Posterior vena cava (tissue), 2 donors: ENCODE measurements at regions not wholly inside any gene's neighbourhood (a gene's known extent, or its start where the extent isn't known, plus 50 kb on each side); places are given as distances from the start of the nearest gene placed in this dataset.

ENCODE experiments used
- DNase-seq: peaks from one replicate; pipeline ENCODE4 v3.0.0-alpha.2; 2020; ENCODE audit warnings: low spot score
- intact Hi-C, 2 donors: fragments of 100-400 bp; cut with DNase I; formaldehyde crosslinking; loops; one replicate each; pipeline versions ENCODE4 v1.14.1 to v1.14.2; 2022 to 2023
- donor health status: DM: yes; HTN: yes; CAD: no.
- donor health status: DM: yes; HTN: yes; CAD: no.

DNA sequence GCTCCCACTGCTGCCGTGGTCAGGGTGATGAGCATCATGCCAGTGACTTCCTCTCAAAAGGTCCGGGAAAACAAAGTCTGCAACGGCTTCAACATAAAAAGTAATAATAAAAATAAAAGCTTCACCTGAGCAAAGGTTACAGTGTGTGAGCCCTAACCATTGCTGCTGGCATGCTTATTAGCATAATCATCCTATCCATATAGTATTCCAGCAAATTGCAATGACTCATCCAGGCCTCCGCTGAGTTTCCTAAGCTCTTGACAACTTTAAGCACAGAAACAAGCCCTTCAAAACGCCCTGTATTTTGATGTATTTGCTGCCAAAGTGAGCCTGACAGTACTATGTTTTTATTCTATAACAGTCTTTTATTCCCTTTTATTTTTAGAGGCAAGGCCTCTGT lies 100.5 kb downstream of the AASDH start:
- intact Hi-C loops, result no loop called here
- DNase-seq, result no peak

DNA sequence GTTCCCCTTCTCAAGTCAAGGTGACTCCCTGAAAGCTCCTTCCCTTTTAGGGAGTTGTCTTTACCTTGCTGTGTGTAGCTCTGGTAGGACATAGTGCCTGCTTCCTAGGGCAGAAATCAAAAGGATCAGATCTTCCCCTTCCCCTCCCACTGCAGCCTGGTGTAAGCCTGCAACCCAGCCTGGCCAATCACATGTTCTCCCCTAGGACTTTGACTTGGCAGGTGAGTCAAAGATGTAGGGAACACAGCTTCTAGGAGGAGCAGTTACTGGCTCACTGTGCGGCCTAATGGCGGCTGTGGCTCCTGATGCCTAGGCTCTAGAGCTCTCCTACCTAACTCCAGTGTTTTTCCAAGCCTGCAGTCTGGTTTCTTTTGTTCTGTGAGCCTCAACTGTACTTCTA lies 103.9 kb downstream of the AASDH start:
- DNase-seq, result no peak
- intact Hi-C loops, result no loop called here

DNA sequence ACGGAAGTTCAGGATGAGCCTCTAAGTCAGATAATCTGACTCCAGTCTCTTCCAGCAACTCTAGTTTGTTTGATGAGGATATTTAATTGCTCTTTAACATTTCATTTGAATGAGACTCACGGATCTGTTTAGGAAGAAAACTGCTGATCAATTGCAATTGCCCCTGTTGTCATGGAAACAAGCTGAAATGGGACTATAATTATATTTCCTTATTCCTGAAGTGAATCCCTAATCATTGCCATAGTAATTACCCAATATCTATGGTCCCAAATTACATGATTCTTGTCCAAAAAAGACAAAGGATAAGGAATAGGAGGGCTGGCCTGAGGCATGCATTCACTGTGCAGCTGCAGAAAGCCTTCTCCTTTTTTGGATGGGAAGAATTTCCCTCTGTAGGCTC lies 105.3 kb downstream of the AASDH start:
- intact Hi-C loops, result no loop called here
- no peak for DNase-seq

DNA sequence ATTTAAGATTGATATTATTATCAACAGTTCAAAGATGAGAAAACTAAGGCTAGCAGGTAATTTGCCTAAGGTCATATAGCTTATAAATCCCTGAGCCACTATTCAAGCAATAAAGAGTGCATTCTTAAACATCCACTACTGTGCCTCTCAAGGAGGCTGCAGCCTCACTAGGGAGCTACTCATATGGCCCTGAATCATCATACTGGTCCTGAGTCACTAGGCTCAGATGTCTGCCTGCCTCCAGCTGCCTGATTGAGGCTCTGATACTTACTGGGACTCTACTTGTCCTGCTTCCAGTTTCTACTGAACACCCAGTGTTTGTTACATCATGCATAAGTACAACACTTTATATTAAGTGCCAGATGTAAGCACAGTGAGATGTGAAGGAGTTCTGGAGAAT lies 110.7 kb downstream of the AASDH start:
- DNase-seq, result no peak
- intact Hi-C loops, result no loop called here

DNA sequence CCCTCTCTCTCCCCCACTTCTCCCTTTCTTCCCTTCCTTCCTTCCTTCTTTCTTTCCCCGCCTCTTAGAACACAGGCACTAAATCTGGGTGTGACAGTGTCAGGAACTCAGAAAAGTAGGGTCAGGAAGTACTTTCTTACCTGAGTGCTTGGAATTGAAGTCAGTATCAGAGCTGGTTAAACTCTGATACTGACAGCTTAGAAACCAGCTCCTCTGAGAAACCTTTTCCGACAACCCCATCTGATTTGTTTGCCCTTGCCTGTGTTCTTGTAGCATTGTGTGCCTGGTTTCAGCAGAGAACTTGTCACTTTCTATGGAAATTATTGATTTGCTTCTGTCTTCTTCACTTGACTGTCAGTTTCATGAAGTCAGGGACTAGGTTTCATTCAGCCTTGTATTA lies 113.9 kb downstream of the AASDH start:
- intact Hi-C loops, result no loop called here
- DNase-seq, result no peak

DNA sequence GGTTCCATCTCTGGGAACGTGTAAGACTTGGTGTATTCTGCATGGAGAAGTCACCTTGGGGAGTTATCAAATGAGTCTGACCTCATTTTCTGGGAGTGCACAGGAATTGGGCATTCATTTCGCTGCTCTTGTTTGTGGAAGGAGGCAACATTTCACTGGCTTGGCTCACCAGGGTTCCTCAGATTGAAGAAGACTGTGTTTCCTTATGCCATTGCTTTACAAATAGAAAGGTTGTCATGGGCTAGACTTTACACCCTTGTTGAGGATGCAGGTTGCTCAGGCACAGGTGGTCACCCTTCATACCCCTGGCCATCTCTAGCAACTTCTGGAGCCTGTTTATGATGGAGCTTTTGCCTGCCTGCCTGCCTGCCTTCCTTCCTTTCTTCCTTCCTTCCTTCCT lies 114.4 kb downstream of the AASDH start:
- DNase-seq, result no peak
- intact Hi-C loops, result no loop called here

DNA sequence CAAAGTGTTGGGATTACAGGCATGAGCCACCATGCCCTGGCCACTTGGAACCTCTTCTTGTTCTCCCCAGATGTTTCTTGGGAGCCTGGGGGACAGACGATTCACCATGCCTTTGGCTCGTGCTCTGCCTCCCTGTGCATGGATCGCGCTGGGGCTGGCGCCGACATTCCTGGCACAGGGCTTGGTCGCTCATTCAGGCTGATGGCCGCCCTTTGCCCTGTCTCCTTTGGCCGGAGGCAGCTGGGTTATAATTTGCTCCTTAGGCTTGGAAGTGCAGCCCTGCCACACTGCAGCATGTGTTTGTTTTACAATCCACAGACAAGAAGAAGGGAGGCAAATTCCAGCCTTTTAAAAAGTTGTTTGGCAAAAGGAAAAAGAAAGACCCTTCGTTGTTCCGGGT lies 115.3 kb downstream of the AASDH start:
- intact Hi-C loops, result no loop called here
- DNase-seq, result no peak

DNA sequence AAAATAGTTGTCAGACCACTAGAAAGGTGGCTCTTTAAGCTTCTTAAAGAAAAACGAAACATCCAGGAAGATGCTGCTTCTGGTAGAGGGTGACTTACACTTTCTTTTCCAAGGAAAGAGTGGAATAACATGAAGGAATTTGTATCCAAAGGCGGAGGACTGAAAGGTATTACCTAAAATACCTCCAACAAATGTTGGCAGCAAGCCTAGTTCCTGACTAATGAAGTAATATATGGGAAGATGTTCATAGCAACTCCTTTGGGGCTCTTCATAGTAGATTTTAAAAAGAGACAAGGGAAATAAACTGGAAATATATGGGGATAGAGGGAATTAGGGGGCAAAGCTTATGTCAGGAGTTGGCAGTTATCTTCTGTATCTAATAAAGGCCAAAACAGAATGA lies 116.2 kb downstream of the AASDH start:
- no peak for DNase-seq
- intact Hi-C loops, result no loop called here

DNA sequence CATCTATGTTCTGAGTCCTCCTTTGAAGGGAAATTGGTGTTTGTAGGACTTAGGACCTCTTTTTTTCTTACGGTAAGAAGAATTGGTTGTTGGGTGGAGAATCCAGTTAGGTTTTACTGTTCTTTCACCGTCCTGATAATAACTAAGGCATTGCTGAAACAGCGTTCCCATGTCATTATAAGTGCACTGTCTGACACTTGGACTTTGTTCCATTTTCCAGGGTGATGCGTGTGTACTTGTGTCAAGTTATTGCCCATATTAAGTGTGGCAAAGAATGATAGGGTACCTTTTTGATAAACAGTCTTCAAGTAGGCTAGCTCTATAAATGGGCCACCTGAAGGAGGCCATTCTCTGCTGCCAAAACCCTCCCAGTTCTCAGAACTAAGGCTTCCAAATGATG lies 119.7 kb downstream of the AASDH start:
- no peak for DNase-seq
- intact Hi-C loops, result no loop called here

DNA sequence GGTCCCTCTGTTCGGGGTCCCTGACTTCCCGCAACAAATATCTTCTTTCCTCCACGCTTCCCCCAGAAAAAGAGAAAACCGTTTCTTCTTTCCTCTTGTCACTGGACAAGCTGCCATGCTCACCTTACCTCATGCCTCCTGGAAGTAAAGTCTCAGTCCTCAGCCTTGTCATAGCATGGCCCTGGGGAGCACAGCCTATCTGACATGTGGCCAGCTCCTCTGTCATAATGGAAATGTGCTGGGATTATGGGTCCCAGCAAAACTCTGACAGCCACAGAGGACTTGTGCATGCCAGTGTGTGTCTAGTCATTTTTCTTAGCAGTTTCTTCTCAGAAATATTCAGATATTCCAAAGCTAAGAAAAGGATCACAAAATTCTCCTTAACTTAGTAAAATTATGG lies 122.4 kb downstream of the AASDH start:
- DNase-seq, result no peak
- intact Hi-C loops, result no loop called here

DNA sequence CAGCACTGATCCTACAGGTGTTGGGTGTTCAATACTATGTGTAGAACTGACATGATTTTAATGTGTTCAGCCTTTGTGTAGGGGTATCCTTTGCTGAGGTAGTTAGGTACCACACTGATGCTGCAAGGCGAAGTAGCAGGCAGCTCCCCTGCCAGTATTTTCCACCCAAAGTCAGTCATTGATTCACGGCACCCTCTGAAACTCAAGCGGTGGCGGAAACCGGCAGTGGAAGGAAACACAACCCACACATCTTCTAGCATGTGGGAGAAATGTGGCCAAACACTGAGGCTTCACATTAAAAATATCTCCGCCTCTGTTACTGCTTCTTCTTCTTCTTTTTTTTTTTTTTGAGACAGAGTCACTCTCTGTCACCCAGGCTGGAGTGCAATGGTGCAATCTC lies 126.3 kb downstream of the AASDH start:
- no peak for DNase-seq
- intact Hi-C loops, result no loop called here

DNA sequence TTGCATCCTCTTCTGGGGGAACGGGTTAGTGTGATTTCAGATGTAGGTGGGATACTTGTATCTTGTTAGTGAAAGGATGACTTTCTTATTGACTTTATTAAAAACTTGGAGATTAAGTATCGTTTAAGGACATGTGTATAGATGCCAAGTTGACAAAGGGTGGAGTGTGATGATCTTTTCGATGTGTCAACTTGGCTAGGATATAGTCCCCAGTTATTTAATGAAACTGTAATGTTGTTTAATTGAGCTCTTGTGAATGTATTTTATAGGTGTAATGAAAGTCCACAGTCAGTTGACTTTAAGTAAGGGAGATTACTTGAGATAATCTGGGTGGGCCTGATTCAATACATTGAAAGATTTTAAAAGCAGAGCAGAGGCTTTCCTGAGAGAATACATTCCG lies 127.0 kb downstream of the AASDH start:
- no peak for DNase-seq
- intact Hi-C loops, result no loop called here

DNA sequence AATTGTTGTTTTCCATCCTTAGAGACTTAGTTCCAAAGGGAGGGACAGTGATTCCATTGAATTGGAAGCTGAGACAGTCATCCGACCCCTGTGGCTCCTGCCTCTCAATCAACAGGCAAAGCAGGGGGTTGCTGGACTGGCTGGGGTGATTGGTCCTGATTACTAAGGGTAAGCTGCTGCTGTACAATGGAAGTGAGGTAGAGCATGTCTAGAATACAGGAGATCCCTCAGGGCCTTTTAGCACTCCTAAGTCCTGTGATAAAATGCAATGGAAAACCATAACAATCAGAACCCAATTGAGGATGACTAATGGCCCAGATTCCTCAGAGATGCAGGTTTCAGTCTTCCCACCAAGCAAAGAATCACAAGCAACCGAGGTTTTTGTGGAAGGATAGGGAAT lies 127.6 kb downstream of the AASDH start:
- DNase-seq, result no peak
- intact Hi-C loops, result no loop called here

DNA sequence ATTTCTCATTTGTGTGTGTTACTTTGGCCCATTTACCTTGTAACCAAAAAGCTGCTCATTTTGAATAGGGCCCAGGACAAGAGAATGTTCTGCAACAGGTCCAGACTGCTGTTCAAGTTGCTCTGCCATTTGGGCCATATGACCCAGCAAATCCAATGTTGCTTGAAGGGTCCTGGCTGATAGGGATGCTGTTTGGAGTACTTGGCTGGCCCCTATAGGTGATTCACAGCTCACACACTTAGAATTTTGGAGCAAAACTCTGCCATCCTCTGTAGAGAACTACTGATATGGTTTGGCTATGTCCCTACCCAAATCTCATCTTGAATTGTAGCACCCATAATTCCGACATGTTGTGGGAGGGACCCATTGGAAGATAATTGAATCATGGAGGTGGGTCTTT lies 131.5 kb downstream of the AASDH start:
- DNase-seq, result no peak
- intact Hi-C loops, result no loop called here

DNA sequence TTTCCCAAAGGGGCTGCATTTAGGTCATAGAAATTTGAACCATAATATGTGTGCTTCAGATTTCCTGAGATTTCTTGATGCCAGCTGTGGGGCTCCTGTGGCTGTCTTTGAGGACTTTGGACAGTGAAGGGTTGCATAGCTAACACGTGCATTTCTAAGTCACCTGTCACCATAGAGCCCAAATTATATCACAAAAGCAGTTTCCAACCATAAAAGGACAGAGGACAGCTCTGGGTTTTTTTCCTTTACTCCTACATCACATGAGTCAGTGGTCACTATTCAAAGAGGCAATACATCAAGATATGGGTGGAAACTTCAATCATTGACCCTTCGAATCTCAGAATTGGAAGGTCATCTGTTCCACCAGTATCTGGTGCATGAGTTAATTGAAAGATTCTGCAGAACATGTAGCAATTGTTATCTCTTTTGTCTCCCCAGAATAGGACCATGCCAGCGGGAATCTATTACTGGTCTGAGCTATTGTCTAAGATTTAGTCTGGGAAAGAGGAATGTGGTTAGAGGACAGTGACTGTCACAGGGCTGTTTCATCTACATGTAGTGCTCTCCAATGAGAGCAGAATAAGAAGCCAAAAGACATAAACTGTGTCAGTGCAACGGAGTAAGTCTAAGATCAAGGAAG lies 133.5 kb downstream of the AASDH start:
- DNase-seq, result no peak
- intact Hi-C loops, result no loop called here

DNA sequence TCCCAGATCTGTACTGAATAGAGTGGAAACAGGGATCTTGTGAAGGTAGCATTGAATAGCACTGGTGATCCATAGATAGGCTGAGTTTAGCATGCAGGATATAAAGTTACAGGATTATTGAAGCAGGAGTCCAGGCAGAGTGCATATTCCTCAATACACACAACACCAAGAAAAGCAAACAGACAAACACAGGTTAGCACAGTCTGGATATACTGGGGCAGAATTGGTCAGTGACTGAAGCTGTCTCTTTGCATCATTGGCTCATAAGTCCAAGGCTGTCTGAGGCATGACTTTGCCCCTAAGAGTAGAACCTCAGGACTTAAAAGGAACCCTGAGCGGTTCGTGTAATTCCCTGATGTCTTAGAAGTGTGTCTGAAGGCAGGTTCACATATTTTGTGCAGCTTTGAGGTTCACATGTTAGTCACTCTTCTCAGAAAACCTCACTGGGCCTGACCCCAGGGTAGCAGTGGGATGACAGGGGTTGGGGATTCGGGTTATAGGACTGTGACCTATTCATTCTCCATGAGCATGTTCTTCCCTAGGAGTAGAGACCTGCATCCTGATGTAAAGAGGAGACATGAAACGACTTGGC lies 134.6 kb downstream of the AASDH start:
- no peak for DNase-seq
- intact Hi-C loops, result no loop called here

DNA sequence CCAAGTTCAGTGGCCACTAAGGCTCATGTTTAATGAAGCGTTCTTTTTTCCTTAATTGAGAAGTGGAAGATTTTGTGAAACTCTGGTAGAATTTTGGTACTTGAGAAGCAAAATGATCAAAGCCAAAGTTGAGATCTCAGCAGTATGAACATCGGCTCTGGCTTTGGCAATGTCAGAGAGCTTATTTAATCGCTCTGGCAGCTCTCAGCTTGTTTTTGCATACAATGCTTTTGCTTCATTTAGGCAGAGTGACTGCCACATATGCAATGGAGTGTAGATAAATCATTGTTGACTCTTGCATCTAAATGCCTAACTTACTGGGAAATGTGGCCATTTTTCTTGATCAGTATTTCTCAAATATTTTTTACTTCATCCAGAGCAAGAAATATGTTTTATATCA lies 135.7 kb downstream of the AASDH start:
- no peak for DNase-seq
- intact Hi-C loops, result no loop called here

DNA sequence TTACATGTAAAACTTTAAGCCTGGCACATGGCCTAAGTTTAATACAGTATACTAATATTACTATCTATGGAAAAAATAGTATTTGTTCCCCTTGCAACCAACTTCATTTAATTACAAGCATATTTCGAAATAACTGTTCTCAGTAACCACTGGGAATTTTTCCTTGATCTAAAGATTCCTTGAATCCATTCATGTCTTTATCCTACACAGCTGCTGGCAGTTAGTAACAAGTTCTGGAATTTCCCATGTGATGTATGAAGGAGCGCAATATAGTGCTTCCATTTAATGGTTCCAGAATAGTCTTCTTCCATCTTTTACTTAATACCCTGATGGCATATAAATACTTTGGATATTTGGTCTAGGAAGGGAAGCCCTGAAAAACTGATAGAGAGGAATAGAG lies 136.5 kb downstream of the AASDH start:
- no peak for DNase-seq
- intact Hi-C loops, result no loop called here

DNA sequence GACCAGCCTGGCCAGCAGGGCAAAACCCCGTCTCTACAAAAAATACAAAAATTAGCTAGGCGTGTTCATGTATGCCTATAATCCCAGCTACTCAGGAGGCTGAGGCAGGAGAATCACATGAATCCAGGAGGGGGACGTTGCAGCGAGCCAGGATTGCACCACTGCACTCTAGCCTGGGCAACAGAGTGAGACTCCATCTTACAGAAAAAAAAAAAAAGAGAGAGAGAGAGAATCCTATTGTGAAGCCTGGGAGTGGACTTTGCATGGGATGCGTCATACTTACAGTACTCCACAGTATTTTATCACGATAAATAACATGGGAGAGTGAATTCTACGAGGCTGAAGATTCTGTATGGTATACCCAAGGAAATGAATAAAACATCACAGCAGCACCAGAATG lies 139.6 kb downstream of the AASDH start:
- DNase-seq, result no peak
- intact Hi-C loops, result no loop called here

DNA sequence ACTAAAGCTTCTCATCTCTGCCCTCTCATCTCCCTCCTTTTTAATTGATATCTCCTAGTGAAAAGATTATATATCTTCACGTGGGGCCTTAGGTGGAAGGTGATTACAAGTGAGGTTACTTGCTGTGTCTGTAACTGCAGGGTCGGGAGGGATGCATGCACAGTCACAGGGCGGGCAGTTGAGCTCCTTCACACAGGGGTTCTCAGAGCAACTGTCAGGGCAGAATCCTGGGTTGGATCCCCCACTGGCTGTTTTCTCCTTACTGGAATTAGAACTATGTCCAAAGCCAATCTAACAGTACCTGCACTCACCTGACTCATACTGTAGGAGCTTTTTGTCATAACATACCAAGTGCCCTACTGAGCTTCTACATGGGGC lies 141.1 kb downstream of the AASDH start:
- intact Hi-C loops, result no loop called here
- no peak for DNase-seq

DNA sequence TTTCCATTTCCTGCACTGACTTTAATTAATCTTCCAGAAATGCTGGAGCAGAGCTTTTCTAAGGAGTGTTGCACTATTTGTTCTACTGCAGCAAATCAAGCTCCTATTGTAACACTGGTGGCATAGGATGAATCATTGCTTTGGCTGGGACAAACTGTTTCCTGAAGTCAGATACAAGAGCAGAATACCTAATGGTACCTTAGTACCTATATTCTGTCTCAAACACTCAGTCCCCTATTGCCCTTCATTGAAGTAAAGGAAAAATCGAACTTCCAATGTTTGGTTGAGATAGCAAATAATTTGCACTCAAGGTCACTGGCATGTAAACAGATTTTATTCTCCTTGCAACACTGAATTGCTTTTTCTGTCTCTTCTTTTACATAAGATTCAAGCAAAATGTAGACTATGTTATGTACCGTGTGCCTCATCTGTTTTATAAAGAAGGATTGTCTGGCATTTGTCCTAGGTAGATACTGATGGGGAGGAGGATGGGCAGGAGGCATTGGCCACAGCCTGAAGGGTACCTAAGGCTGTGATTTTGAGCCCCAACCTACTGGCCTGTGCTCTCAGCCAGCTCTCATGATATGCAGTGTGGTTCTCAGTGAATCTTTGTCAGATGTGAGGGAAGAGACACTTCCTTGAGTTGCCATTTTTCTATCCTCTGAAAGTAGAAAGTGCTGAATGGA lies 141.6 kb downstream of the AASDH start:
- no peak for DNase-seq
- intact Hi-C loops, result no loop called here
